ENCODE measurements at regions not wholly inside any gene's neighbourhood (a gene's known extent, or its start where the extent isn't known, plus 50 kb on each side); places are given as distances from the start of the nearest gene placed in this dataset.

GRCh38 chr2:42108852-42109251, 60.3 kb upstream of the EML4 start:
- intact Hi-C loops (cut with DNase I; ENCODE audit: low total_unique reads) (no loop called here), in situ Hi-C loops (cut with MboI; ENCODE audit: low sequenced_read_pairs in 4 of 4) (loop anchor here in 1 of 4 donors (10.0 kb wide), 1 partner anchor 256 kb away; the partner anchor contains the start of gene COX7A2L)
- TF ChIP-seq POLR2A (IDR thresholded peaks at IDR 0.05) (no peak), CTCF (IDR thresholded peaks at IDR 0.05 in 4 of 5, conservative IDR thresholded peaks at IDR 0.05 in 1 of 5) (no peak)
- H3K4me1 ChIP-seq, result no peaks in the 10 kb centered on the region
- no peak overlapping the region for H3K27ac ChIP-seq
- H3K36me3 ChIP-seq, result no peaks in the 10 kb centered on the region
- no peak overlapping the region for H3K4me3 ChIP-seq
- H3K9me3 ChIP-seq, result no peaks in the 10 kb centered on the region
- DNase-seq (no peak), ATAC-seq (no peak)
- no peaks in the 10 kb centered on the region for H3K27me3 ChIP-seq

GRCh38 chr2:42109959-42110640, 59.1 kb upstream of the EML4 start:
- H3K4me1 ChIP-seq, result no peaks in the 10 kb centered on the region
- in situ Hi-C loops (cut with MboI; ENCODE audit: low sequenced_read_pairs in 4 of 4), result loop anchor here in 1 of 4 donors (10.0 kb wide), 1 partner anchor 255 kb away; the partner anchor contains the start of gene COX7A2L

GRCh38 chr2:42110641-42111322, 58.4 kb upstream of the EML4 start:
- intact Hi-C loops (cut with DNase I; ENCODE audit: low total_unique reads), result no loop called here
- ATAC-seq, result no peak

More at GRCh38 chr2:42109959-42110640, 59.1 kb upstream of the EML4 start:
- no peaks in the 10 kb centered on the region for H3K27me3 ChIP-seq
- no peak overlapping the region for H3K4me3 ChIP-seq
- ATAC-seq (no peak), DNase-seq (no peak)
- intact Hi-C loops (cut with DNase I; ENCODE audit: low total_unique reads), result no loop called here
- no peaks in the 10 kb centered on the region for H3K36me3 ChIP-seq
- H3K27ac ChIP-seq, result no peak overlapping the region
- TF ChIP-seq POLR2A (IDR thresholded peaks at IDR 0.05) (no peak), CTCF (IDR thresholded peaks at IDR 0.05 in 4 of 5, conservative IDR thresholded peaks at IDR 0.05 in 1 of 5) (no peak)
- H3K9me3 ChIP-seq, result no peaks in the 10 kb centered on the region

GRCh38 chr2:42112418-42112817, 56.7 kb upstream of the EML4 start:
- no peak overlapping the region for H3K4me3 ChIP-seq
- in situ Hi-C loops (cut with MboI; ENCODE audit: low sequenced_read_pairs in 4 of 4) (no loop called here), intact Hi-C loops (cut with DNase I; ENCODE audit: low total_unique reads) (no loop called here)
- H3K36me3 ChIP-seq, result no peaks in the 10 kb centered on the region
- TF ChIP-seq CTCF (IDR thresholded peaks at IDR 0.05 in 4 of 5, conservative IDR thresholded peaks at IDR 0.05 in 1 of 5) (no peak), POLR2A (IDR thresholded peaks at IDR 0.05) (no peak)
- no peaks in the 10 kb centered on the region for H3K9me3 ChIP-seq
- no peak for ATAC-seq
- DNase-seq, result no peak
- H3K4me1 ChIP-seq, result no peaks in the 10 kb centered on the region
- no peaks in the 10 kb centered on the region for H3K27me3 ChIP-seq
- no peak overlapping the region for H3K27ac ChIP-seq

More at GRCh38 chr2:42110641-42111322, 58.4 kb upstream of the EML4 start:
- TF ChIP-seq CTCF (IDR thresholded peaks at IDR 0.05 in 4 of 5, conservative IDR thresholded peaks at IDR 0.05 in 1 of 5) (no peak), POLR2A (IDR thresholded peaks at IDR 0.05) (no peak)
- no peak for DNase-seq
- H3K27ac ChIP-seq, result no peak overlapping the region
- H3K36me3 ChIP-seq, result no peaks in the 10 kb centered on the region
- H3K4me1 ChIP-seq, result no peaks in the 10 kb centered on the region
- H3K9me3 ChIP-seq, result no peaks in the 10 kb centered on the region
- in situ Hi-C loops (cut with MboI; ENCODE audit: low sequenced_read_pairs in 4 of 4), result no loop called here
- no peak overlapping the region for H3K4me3 ChIP-seq
- no peaks in the 10 kb centered on the region for H3K27me3 ChIP-seq

All from gastrocnemius medialis (tissue), 4 donors.